ENCODE measurements at regions not wholly inside any gene's neighbourhood (a gene's known extent, or its start where the extent isn't known, plus 50 kb on each side); places are given as distances from the start of the nearest gene placed in this dataset.

- no peak for DNase-seq (ENCODE audit: low spot score)
- no peak overlapping the region for H3K27ac ChIP-seq
- no peaks in the 10 kb centered on the region for H3K36me3 ChIP-seq
- no peaks in the 10 kb centered on the region for H3K4me1 ChIP-seq (replicated peaks)
- no peaks in the 10 kb centered on the region for H3K9me3 ChIP-seq
- no peaks in the 10 kb centered on the region for H3K27me3 ChIP-seq (replicated peaks; ENCODE audit: insufficient read depth)
- TF ChIP-seq POLR2AphosphoS5 (IDR thresholded peaks at IDR 0.05) (no peak), POLR2A (IDR thresholded peaks at IDR 0.05) (no peak), CTCF (IDR thresholded peaks at IDR 0.05) (no peak)
- 83% methylated on average over 3 of the region's 3 CpGs for WGBS
- intact Hi-C loops (cut with DNase I) = no loop called here
- H3K4me3 ChIP-seq = no peak overlapping the region
These were observed 206.0 kb downstream of the CXCL12 start for GRCh38 chr10:44178856-44179255.

GRCh38 chr10:44178281-44178680 is 206.6 kb downstream of the CXCL12 start:
- no peaks in the 10 kb centered on the region for H3K4me1 ChIP-seq (replicated peaks)
- H3K9me3 ChIP-seq = no peaks in the 10 kb centered on the region
- H3K27ac ChIP-seq = no peak overlapping the region
- intact Hi-C loops (cut with DNase I) = no loop called here
- no peaks in the 10 kb centered on the region for H3K36me3 ChIP-seq
- TF ChIP-seq POLR2AphosphoS5 (IDR thresholded peaks at IDR 0.05) (no peak), CTCF (IDR thresholded peaks at IDR 0.05) (no peak), POLR2A (IDR thresholded peaks at IDR 0.05) (no peak)
- H3K27me3 ChIP-seq (replicated peaks; ENCODE audit: insufficient read depth) = no peaks in the 10 kb centered on the region
- 71% methylated on average over 3 of the region's 3 CpGs for whole genome bisulfite sequencing
- no peak overlapping the region for H3K4me3 ChIP-seq
- no peak for DNase-seq (ENCODE audit: low spot score)

GRCh38 chr10:44177610-44178009 is 207.3 kb downstream of the CXCL12 start:
- H3K27me3 ChIP-seq (replicated peaks; ENCODE audit: insufficient read depth) = no peaks in the 10 kb centered on the region
- 78% methylated on average over 7 of the region's 7 CpGs for WGBS
- H3K27ac ChIP-seq = no peak overlapping the region
- TF ChIP-seq POLR2A (IDR thresholded peaks at IDR 0.05) (no peak), CTCF (IDR thresholded peaks at IDR 0.05) (no peak), POLR2AphosphoS5 (IDR thresholded peaks at IDR 0.05) (no peak)
- H3K4me1 ChIP-seq (replicated peaks) = no peaks in the 10 kb centered on the region
- intact Hi-C loops (cut with DNase I) = no loop called here
- no peaks in the 10 kb centered on the region for H3K9me3 ChIP-seq
- no peak for DNase-seq (ENCODE audit: low spot score)
- H3K4me3 ChIP-seq = no peak overlapping the region
- no peaks in the 10 kb centered on the region for H3K36me3 ChIP-seq

- no peak overlapping the region for H3K27ac ChIP-seq
These were observed 208.6 kb downstream of the CXCL12 start for GRCh38 chr10:44176311-44176710.

GRCh38 chr10:44173608-44173894 is 211.3 kb downstream of the CXCL12 start:
- H3K4me1 ChIP-seq (replicated peaks) = no peaks in the 10 kb centered on the region
- H3K9me3 ChIP-seq = no peaks in the 10 kb centered on the region
- no peaks in the 10 kb centered on the region for H3K27me3 ChIP-seq (replicated peaks; ENCODE audit: insufficient read depth)
- intact Hi-C loops (cut with DNase I) = no loop called here
- H3K4me3 ChIP-seq = no peak overlapping the region
- no peaks in the 10 kb centered on the region for H3K36me3 ChIP-seq
- whole genome bisulfite sequencing = 58% methylated on average over 4 of the region's 4 CpGs
- no peak for DNase-seq (ENCODE audit: low spot score)
- H3K27ac ChIP-seq = no peak overlapping the region
- TF ChIP-seq POLR2AphosphoS5 (IDR thresholded peaks at IDR 0.05) (no peak), POLR2A (IDR thresholded peaks at IDR 0.05) (no peak), CTCF (IDR thresholded peaks at IDR 0.05) (no peak)

More at GRCh38 chr10:44176311-44176710, 208.6 kb downstream of the CXCL12 start:
- no peak for TF ChIP-seq POLR2AphosphoS5 (IDR thresholded peaks at IDR 0.05)
- no peak for TF ChIP-seq POLR2A (IDR thresholded peaks at IDR 0.05)
- TF ChIP-seq CTCF (IDR thresholded peaks at IDR 0.05) = no peak
- Histone ChIP-seq H3K4me3 (no peak overlapping the region), H3K4me1 (replicated peaks) (no peaks in the 10 kb centered on the region), H3K9me3 (no peaks in the 10 kb centered on the region), H3K36me3 (no peaks in the 10 kb centered on the region), H3K27me3 (replicated peaks; ENCODE audit: insufficient read depth) (no peaks in the 10 kb centered on the region)
- no peak for DNase-seq (ENCODE audit: low spot score)
- intact Hi-C loops (cut with DNase I) = no loop called here
- WGBS = 38% methylated on average over 3 of the region's 3 CpGs
